ENCODE measurements at regions not wholly inside any gene's neighbourhood (a gene's known extent, or its start where the extent isn't known, plus 50 kb on each side); places are given as distances from the start of the nearest gene placed in this dataset.
A peak's percentile ranks its signal among the peaks of the same experiment; 100 is the strongest.
"Not testable (repeated sequence)": the region's sequence is repeated elsewhere in the genome, so short reads cannot be mapped to it uniquely, and the experiment has no call there.

- no peaks in the 10 kb centered on the region for H3K9me2 ChIP-seq (replicated peaks; ENCODE audit: insufficient read depth, low read length)
- no peak overlapping the region for H2AFZ ChIP-seq (ENCODE audit: low read length)
- TF ChIP-seq EZH2phosphoT487 (IDR thresholded peaks at IDR 0.05; ENCODE audit: low read length) (no peak), EZH2 (optimal IDR thresholded peaks at IDR 0.05; ENCODE audit: low read depth, low read length) (no peak), CTCF (IDR thresholded peaks at IDR 0.05; ENCODE audit: low read length) (no peak)
- peak overlapping the region; percentile 22; the same call in 1 of the 2 replicates for H3K27ac ChIP-seq (ENCODE audit: low read length)
- H3K79me2 ChIP-seq (ENCODE audit: low read length), result no peaks in the 10 kb centered on the region
- no peak overlapping the region for H3K9ac ChIP-seq (ENCODE audit: low read length)
- H3K4me1 ChIP-seq (ENCODE audit: low read length), result peaks cover 16% of the 10 kb centered on the region; the same call in 1 of the 2 replicates
- no peak overlapping the region for H3K4me3 ChIP-seq (ENCODE audit: low read length)
- 0 out of 2 replicates have a peak overlapping the region, but pooled peaks have one; percentile 20 for H3K4me2 ChIP-seq (ENCODE audit: low read depth, low read length)
- H4K20me1 ChIP-seq (ENCODE audit: insufficient read depth, low read length), result no peaks in the 10 kb centered on the region
- no peaks in the 10 kb centered on the region for H3K27me3 ChIP-seq (replicated peaks; ENCODE audit: insufficient read depth, low read length)
- no peaks in the 10 kb centered on the region for H3F3A ChIP-seq (ENCODE audit: insufficient read depth, low read length)
- no peaks in the 10 kb centered on the region for H3K9me3 ChIP-seq (replicated peaks; ENCODE audit: insufficient read depth, low read length)
- no peaks in the 10 kb centered on the region for H3K36me3 ChIP-seq (replicated peaks; ENCODE audit: insufficient read depth, low read length)
- peak; percentile 73 for DNase-seq
Observed at GRCh38 chr5:14996997-14997396, 125.4 kb upstream of the ANKH start.

DNA sequence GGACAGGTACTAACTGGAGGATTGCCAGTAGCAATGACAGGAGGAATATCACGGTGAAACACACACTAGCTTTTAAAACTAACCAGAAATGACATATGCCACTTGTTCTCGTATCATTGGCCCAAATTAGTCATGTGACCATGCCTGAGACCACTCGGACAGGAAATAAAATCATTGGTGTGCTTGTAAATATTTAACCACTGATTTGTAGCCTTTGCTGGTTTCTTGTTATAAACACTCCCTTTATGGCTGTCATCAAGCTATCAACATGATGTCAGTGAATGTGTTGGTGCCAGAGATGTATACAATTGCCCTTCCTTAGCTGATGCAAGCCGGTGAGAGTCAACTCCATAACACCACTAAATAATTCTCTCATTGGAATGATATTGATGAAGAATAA lies 123.7 kb upstream of the ANKH start:
- no peaks in the 10 kb centered on the region for H4K20me1 ChIP-seq (ENCODE audit: insufficient read depth, low read length)
- no peak overlapping the region for H2AFZ ChIP-seq (ENCODE audit: low read length)
- no peak overlapping the region for H3K9ac ChIP-seq (ENCODE audit: low read length)
- no peaks in the 10 kb centered on the region for H3K9me3 ChIP-seq (replicated peaks; ENCODE audit: insufficient read depth, low read length)
- peaks cover 12% of the 10 kb centered on the region; the same call in 1 of the 2 replicates for H3K4me1 ChIP-seq (ENCODE audit: low read length)
- TF ChIP-seq CTCF (IDR thresholded peaks at IDR 0.05; ENCODE audit: low read length), result no peak
- no peak for TF ChIP-seq EZH2 (optimal IDR thresholded peaks at IDR 0.05; ENCODE audit: low read depth, low read length)
- no peak for TF ChIP-seq EZH2phosphoT487 (IDR thresholded peaks at IDR 0.05; ENCODE audit: low read length)
- no peaks in the 10 kb centered on the region for H3K27me3 ChIP-seq (replicated peaks; ENCODE audit: insufficient read depth, low read length)
- H3F3A ChIP-seq (ENCODE audit: insufficient read depth, low read length), result no peaks in the 10 kb centered on the region
- H3K4me3 ChIP-seq (ENCODE audit: low read length), result no peak overlapping the region
- H3K36me3 ChIP-seq (replicated peaks; ENCODE audit: insufficient read depth, low read length), result no peaks in the 10 kb centered on the region
- H3K9me2 ChIP-seq (replicated peaks; ENCODE audit: insufficient read depth, low read length), result no peaks in the 10 kb centered on the region
- no peak for DNase-seq
- no peak overlapping the region for H3K27ac ChIP-seq (ENCODE audit: low read length)
- H3K4me2 ChIP-seq (ENCODE audit: low read depth, low read length), result no peak overlapping the region
- H3K79me2 ChIP-seq (ENCODE audit: low read length), result no peaks in the 10 kb centered on the region

- H4K20me1 ChIP-seq (ENCODE audit: insufficient read depth, low read length); H3K4me3 ChIP-seq (ENCODE audit: low read length); H3K9me2 ChIP-seq (replicated peaks; ENCODE audit: insufficient read depth, low read length); H3K27me3 ChIP-seq (replicated peaks; ENCODE audit: insufficient read depth, low read length); DNase-seq; H3K4me2 ChIP-seq (ENCODE audit: low read depth, low read length); H3K9me3 ChIP-seq (replicated peaks; ENCODE audit: insufficient read depth, low read length); H3F3A ChIP-seq (ENCODE audit: insufficient read depth, low read length); H3K79me2 ChIP-seq (ENCODE audit: low read length); H3K36me3 ChIP-seq (replicated peaks; ENCODE audit: insufficient read depth, low read length); H2AFZ ChIP-seq (ENCODE audit: low read length); H3K27ac ChIP-seq (ENCODE audit: low read length): not testable (repeated sequence)
- peaks cover 12% of the 10 kb centered on the region; the same call in 1 of the 2 replicates for H3K4me1 ChIP-seq (ENCODE audit: low read length)
- H3K9ac ChIP-seq (ENCODE audit: low read length), result peak overlapping the region; percentile 76; the same call in 1 of the 2 replicates
Observed at GRCh38 chr5:14993459-14994133, 122.0 kb upstream of the ANKH start.

DNA sequence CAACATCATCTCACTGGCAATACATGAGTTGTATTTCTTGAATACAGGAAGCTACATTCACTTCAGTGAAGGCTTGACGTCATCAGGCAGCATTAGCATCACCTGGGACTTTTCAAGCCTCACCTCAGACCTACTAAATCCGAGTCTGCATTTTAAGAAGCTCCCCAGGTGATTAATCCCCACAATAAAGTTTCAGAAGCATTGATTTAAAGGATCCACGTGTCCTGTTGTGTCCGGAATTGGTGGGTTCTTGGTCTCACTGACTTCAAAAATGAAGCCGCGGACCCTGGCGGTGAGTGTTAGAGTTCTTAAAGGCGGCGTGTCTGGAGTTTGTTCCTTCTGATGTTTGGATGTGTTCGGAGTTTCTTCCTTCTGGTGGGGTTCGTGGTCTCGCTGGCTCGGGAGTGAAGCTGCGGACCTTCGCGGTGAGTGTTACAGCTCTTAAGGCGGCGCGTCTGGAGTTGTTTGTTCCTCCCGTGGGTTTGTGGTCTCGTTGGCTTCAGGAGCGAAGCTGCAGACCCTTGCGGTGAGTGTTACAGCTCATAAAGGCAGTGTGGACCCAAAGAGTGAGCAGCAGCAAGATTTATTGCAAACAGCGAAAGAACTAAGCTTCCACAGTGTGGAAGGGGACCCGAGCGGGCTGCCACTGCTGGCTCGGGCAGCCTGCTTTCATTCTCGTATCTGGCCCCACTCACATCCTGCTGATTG lies 121.3 kb upstream of the ANKH start:
- Histone ChIP-seq H3K9ac (ENCODE audit: low read length) (peak overlapping the region; percentile 76), H3K27ac (ENCODE audit: low read length) (peak overlapping the region; percentile 63), H3K4me2 (ENCODE audit: low read depth, low read length) (peak overlapping the region; percentile 72), H3K4me1 (ENCODE audit: low read length) (peaks cover 12% of the 10 kb centered on the region; the same call in 1 of the 2 replicates), H3K4me3 (ENCODE audit: low read length) (peak overlapping the region; percentile 61), H2AFZ (ENCODE audit: low read length) (peak overlapping the region; percentile 84)
- DNase-seq, result peak; percentile 75
- not testable (repeated sequence) for H3K36me3 ChIP-seq (replicated peaks; ENCODE audit: insufficient read depth, low read length); H3K27me3 ChIP-seq (replicated peaks; ENCODE audit: insufficient read depth, low read length); H4K20me1 ChIP-seq (ENCODE audit: insufficient read depth, low read length); H3F3A ChIP-seq (ENCODE audit: insufficient read depth, low read length); H3K79me2 ChIP-seq (ENCODE audit: low read length); H3K9me2 ChIP-seq (replicated peaks; ENCODE audit: insufficient read depth, low read length); H3K9me3 ChIP-seq (replicated peaks; ENCODE audit: insufficient read depth, low read length)

Measured in MM.1S (cell line).